NB4 (cell line): ENCODE measurements at regions not wholly inside any gene's neighbourhood (a gene's known extent, or its start where the extent isn't known, plus 50 kb on each side); places are given as distances from the start of the nearest gene placed in this dataset.

Experiments used
- DNase-seq: peaks from one replicate; pipeline ENCODE4 v3.0.0; 2010; ENCODE audit warnings: low read depth
- H3K4me3 ChIP-seq: one replicate; pipeline ENCODE4 v1.5.1; 2011; ENCODE audit warnings: mild to moderate bottlenecking, low read depth, low read length, moderate library complexity
- CTCF ChIP-seq: IDR thresholded peaks from one replicate; pipeline ENCODE4 v1.5.1; 2012; ENCODE audit warnings: low read depth, low read length
- MYC ChIP-seq: IDR thresholded peaks from 2 replicates; pipeline ENCODE4 v1.6.1; 2011; ENCODE audit warnings: low read depth, low read length
- POLR2A ChIP-seq: IDR thresholded peaks from 2 replicates; pipeline ENCODE4 v1.6.1; 2011; ENCODE audit warnings: mild to moderate bottlenecking; ENCODE audit not compliant: insufficient read length; ENCODE audit errors: extremely low read depth
- TF ChIP-seq, protein P1 (sequence below): IDR thresholded peaks from 2 replicates; pipeline ENCODE4 v1.6.1; 2011; ENCODE audit warnings: low read depth, low read length

DNA sequence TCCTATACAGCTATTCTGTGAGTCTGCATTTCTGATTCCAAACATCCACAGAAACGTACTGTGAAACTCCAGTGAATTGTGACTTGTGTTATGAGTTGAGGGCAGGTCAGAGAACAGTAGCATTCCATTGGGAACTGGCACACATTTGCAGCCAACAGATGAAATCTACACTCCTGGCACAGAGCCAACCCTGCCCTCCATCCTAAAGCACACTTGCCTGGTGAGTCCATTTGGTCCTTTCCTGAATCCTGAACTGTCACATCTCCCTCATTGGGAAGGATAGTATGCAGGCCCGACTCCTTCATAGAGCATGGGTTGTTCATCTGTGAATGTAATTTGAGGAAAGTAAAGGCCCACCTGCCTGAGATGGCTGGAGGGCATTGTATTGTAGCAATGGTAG, 314.3 kb upstream of the RASGRP1 start:
- H3K4me3 ChIP-seq, result no peak overlapping the region
- TF ChIP-seq MYC (no peak), POLR2A (no peak), CTCF (no peak)
- TF ChIP-seq, protein P1, sequence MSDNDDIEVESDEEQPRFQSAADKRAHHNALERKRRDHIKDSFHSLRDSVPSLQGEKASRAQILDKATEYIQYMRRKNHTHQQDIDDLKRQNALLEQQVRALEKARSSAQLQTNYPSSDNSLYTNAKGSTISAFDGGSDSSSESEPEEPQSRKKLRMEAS, result no peak
- DNase-seq, result no peak

- no peak overlapping the region for H3K4me3 ChIP-seq
- DNase-seq, result no peak
- TF ChIP-seq MYC (no peak), POLR2A (no peak), CTCF (no peak)
- TF ChIP-seq, protein P1, result no peak
These were observed 315.4 kb upstream of the RASGRP1 start for GRCh38 chr15:38879909-38880471.

DNA sequence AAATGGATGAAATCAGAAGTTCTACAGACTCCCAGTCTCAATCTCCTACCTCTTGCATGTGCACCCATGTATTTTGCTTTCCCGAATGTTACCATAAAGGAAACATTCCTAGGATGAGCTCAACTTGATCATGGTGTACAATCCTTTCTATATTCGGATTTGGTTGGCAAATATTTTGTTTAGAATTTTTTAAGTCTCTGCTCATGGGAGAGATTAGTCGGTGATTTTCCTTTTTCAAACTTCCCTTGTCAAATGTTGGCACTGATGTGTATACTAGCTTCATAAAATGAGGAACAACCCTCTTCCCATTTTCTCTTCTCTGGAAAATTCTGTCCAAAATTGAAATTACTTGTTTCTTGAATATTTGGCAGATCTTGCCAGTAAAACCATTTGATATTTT, 317.6 kb upstream of the RASGRP1 start:
- no peak overlapping the region for H3K4me3 ChIP-seq
- TF ChIP-seq MYC (no peak), POLR2A (no peak), CTCF (no peak)
- TF ChIP-seq, protein P1, result no peak
- DNase-seq, result no peak

DNA sequence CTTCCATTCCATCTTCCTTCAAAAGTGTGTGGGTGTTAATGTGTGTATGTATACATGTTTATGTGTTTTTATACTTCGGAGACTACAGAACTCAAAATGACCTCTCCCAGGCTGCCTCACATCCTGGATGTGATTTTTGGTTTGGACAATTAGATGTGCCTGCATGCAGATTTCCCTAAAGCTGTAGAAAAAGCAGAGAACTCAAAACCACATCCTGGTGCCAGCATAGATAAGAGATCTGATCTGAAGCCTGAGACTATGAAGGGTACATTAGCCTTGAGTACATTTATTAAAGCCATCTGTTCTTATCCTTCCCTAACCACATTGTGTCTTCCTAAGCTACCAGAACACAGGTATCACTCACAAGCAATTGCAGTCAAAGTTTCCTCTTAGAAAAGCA, 319.4 kb upstream of the RASGRP1 start:
- TF ChIP-seq, protein P1, result no peak
- no peak for TF ChIP-seq MYC
- TF ChIP-seq CTCF, result no peak
- TF ChIP-seq POLR2A, result no peak
- no peak overlapping the region for H3K4me3 ChIP-seq
- DNase-seq, result no peak

- no peak for DNase-seq
- no peak overlapping the region for H3K4me3 ChIP-seq
- TF ChIP-seq MYC, result no peak
- no peak for TF ChIP-seq CTCF
- TF ChIP-seq, protein P1, result no peak
- no peak for TF ChIP-seq POLR2A
These were observed 320.4 kb upstream of the RASGRP1 start for GRCh38 chr15:38885001-38885400.

DNA sequence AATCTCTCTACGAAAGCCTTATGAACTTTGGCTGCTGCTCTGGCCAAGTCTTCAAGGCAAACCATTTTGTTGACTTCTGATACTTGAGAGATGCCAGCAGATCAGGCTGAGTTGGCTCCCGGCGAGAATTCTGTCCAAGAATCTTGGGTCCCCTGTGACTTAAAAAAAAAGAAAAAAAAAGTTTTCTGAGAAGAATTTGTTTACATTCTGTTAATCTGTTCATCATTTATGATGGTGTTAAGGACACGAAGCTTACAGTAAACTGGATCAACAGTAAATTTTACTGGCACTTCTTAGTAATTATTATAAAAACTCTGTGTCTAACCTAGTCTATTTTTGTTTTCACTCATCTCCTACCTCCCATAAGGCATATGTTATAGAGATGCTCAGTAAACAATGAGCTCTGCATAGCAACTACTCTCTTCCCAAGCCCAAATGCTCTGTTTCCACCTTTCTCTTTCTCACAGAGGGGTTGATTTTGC, 320.9 kb upstream of the RASGRP1 start:
- H3K4me3 ChIP-seq, result no peak overlapping the region
- TF ChIP-seq CTCF (no peak), MYC (no peak), POLR2A (no peak)
- TF ChIP-seq, protein P1, result no peak
- no peak for DNase-seq
